ENCODE measurements at regions not wholly inside any gene's neighbourhood (a gene's known extent, or its start where the extent isn't known, plus 50 kb on each side); places are given as distances from the start of the nearest gene placed in this dataset.

DNA sequence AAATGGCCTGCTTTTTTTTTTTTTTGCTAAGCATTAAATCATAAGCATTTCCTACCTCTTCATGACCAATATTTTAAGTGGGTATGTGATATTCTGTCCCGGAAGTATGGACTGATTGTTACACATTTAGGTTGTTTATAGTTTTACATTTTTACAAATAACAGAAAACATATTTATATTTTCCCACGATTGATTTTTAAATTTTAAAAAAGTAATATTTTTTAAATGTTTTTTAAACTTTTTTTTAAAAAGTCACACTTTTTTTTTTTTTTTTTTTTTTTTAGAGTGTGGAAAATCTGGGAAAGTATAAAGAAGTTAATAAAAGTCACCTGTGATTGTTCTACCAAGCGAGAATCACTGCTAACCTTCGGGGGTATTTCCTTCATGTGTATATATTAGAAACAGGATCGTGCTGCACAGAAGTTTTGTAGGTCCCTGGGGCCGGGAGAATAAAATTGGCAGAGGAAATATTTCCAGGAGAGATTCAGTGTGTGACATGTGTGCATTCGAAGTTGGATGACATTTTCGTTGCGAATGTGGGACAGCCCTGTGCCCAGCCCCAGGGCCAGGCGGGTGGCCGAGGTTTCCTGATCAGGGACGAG, 173.1 kb downstream of the CDC5L start:
- no peak for DNase-seq (ENCODE audit: low spot score)

DNA sequence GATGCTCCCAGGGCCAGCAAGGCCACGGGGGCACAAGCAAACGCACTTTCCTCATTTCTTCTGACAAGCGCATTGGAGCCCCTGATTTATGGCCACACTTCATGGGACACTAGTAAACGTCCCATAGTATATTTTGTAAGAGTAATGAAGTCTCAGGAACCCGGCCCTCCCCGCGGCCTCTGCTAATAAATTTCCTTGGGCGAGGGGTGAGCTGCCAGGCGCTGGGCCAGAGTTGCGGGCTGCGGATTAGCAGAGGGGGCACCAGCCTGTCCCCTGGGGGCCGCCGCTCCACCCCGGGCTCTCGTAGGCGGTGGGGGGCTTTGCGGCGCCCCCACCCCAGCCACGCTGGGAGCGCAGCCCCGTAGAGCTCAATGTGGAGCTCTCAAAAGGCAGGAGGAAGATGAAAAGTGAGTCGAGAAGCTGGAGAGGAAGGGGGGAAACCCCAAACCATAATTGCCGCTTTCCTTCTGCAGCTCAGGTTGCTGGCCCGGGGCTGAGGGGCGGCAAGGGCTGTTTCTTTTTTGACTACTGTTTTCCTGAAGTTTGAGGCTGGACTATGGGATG, 173.6 kb downstream of the CDC5L start:
- DNase-seq (ENCODE audit: low spot score), result no peak

DNA sequence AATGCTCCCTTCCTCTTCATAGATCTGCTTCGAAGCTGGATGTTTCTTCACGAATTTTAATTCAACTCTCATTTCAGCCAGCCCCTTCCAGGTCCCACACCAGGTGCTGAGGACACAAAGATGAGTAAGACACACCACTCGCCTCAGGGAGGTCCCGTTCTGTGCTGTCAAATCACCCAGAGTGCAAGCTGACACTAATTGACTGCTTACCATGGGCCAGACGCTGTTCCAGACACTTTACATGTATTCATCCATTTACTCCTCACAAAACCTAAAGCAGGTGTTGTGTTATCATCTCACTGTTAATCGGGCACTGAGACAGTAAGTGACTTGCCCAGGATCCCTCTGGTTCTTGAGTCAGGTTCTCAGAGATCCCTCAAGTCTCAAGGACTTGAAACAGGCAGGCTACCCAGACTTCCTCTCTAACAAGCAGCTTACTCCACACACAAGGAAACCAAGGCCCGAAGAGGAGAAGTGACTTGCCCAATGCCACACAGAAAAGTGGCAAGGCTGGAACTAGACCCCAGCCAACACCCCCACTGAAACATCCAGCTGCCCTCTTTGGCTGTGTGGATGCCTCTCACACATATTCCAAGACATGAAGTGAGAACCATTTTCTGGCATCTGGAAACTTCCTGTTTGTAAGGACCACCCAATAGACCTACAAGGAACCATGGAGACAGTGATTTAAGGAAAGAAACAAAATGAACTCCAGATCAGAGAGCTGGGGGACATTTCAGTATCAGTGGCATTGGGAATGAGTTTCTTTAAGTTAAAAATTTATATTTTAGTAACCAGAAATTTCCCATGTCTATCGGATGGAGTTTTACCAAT, 174.5 kb downstream of the CDC5L start:
- no peak for DNase-seq (ENCODE audit: low spot score)

DNA sequence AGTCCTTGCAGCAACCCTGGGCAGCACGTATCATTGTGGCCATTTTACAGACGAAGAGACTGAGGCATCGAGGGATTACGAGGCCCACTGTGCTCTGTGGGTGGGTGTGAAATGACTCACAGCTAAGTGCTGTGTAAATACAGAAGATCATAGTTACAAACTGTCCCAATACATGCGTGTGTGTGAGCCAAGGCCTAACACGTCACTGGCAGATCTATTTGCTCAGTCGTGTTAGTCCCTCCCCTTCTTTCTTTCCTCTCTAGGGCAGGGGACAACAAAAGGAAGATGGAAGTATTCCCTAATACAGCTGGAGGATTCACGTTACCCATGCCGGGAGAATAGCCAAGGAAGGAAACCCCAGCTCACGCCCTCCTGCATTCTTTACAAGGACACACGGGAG, 175.9 kb downstream of the CDC5L start:
- DNase-seq (ENCODE audit: low spot score), result no peak

DNA sequence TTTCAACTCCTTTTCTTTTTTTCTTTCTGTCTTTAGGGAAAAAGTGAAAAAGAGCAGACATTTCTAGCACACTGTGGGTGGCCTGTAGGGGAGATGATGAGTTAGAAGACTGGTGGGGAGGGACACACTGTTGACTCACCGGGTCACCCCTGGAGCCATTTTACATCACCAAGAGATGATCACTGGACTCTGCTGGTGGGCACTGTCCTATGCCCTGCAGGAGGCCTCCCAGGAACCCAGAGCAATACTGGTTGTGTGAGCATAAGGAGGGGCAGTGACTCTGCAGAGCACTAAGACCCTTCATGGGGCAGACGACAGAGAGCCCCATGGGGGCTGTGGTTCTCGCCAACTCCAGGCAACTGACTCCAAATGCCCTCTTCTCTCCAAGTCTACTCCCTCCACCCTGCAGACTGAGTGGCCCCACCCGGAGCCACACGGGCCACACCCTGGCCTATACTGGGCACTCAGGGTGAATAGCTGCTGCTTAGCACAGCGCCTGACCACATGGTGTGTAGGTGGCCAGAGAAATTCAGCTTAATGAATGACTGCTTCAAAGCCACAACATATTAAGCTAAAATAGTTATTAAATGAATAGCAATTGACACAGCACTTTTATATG, 177.5 kb downstream of the CDC5L start:
- DNase-seq (ENCODE audit: low spot score), result peak; percentile 65

DNA sequence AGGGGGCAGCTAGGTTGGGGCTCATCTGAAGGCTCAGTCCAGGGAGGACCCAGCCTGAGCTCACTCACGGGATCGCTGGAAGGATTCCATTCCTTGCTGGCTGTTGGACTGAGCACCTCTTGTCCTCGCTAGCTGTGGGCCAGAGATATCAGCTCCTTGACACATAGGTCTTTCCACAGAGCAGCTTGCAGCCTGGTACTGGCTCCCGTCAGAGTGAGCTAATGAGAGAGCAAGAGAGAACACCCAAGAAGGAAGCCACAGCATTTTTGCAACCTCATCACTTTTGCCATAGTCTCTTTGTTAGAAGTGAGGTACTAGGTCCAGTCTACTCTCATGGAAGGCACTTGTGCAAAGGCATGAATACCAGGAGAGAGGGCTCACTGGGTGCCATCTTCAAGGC, 179.9 kb downstream of the CDC5L start:
- no peak for DNase-seq (ENCODE audit: low spot score)

DNA sequence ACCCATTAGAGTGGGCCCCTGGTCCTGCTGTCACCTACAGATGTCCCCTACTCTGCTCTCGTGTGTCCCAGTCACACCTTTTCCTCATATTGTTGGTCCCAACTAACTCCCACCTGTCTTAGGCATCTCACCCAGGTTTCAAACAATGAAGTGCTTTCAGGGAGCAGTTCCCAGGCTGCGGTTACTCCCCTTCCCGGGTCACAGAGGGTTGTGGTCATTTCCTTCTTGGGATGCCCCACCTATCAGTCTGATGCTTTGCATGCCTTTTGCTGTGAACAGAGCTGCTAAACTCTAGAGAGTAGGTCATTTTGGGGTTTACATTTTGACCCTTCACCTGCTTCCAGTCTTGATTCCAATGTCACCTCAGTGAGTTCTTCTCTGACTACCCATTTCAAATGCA, 181.6 kb downstream of the CDC5L start:
- DNase-seq (ENCODE audit: low spot score), result no peak

DNA sequence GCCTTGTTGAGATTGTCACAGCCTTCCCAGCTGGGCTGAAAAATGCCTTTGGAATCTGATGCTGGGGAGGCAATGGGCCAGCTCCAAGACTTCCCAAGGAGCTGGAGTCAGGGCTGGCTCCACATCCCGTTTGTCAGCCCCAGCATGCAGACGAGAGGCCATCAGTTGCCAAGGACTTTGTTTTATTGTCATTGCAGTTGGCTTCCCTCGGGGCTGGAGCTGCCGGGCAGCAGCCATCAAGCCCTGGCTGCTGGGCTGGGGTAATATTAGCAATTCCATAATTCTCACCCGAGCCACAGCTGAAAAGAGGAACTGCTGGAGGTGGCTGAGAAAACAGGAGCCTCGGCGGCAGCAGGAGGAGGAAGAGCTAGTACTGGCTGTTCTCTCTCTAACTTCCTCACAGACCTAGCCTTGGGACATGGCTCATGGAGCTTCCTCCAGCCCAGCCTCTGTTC, 182.5 kb downstream of the CDC5L start:
- peak; percentile 80 for DNase-seq (ENCODE audit: low spot score)

DNA sequence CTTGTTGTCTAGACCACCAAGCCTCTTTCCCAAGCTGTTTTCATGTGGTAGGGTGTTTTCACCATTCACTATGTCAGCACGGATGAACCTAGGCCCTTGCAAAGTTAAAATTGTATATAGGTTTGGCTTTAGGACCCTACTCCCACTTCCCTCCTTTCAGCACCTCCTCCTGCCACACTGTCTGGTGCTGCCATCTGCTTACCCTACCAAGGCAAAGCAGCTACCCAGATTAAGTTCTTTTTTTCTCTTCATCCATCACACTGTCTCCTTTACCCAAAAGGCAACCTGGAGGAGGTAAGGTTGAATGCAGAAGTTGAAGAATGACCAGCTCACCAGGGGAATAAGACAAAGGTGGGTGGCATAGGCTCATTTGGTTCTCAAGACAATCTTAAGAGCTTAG, 184.0 kb downstream of the CDC5L start:
- DNase-seq (ENCODE audit: low spot score), result no peak

DNA sequence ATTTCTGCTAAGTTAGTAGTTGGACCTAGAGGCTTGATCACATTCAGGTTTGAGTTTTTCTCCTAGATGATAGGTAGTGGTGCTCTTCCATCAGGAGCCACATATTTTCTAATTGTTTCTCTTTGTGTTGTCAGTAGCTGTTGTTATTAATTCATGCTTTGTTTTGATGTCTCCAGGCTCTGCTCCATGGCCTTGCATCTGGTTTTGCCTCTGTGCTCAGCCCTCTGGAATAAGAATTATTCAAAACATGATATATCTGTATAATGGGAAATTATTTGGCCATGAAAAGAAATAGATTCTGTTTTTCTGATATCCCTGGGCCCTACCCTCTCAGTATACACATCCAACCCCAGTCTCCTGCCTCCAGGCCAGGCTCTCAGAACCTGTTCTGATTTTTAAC, 184.8 kb downstream of the CDC5L start:
- DNase-seq (ENCODE audit: low spot score), result peak; percentile 63

DNA sequence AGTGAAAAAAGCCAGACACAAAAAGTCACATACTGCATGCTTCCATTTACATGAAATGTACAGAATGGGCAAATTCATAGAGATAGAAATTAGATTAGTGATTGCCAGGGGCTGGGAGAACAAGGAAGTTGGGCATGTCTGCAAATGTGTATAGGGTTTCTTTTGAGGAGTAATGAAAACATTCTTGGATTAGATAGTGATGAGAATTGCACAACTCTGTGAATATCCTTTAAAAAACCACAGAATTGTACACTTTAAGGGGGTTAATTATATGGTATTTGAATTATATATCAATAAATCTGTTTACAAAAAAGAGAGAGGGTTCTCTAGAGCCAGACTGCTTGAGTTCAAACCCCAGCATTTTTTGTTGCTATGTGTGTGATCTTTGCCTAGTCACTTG, 188.1 kb downstream of the CDC5L start:
- DNase-seq (ENCODE audit: low spot score), result peak; percentile 32

DNA sequence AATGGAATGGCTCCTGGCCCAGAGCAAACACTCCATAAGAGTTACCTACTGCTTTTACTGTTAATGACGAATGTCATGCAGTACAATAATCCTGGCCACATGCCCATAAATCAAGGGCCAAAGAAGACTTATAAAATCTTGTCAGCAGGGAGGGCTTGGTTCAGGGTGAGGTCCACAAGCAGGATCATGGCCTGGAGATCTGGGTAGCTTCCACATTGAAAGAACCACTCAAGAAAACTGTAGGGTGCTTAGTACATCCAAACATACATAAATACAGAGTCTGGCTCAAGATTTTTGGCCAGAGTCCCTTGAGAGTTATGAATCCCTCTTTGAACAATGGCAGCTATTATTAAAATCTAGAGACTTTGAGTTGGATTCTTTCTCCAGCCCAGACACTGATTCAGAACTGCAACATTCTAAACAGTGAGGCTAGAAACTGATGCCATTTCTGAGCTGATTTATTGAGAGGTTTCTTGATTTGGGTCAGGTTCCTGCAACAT, 188.7 kb downstream of the CDC5L start:
- DNase-seq (ENCODE audit: low spot score), result peak; percentile 60

DNA sequence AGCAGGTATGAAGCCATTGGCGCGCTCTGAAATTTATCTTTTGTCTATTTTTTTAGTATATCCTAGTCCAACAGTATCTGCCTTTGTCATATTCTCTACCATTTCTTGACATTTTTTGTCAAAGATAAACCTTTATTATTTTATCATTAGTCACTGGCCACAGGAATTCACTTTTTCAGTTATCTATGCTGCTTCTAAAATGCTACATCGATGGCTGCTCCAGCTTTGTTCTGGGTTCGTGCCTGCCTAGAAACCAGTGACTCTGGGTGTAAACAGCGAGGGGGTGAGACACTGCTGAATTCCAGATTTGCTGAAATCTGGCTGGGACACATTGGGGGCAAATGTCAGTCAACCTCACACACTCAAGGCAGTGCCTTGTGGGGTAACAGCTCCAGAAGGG, 193.4 kb downstream of the CDC5L start:
- peak; percentile 63 for DNase-seq (ENCODE audit: low spot score)

DNA sequence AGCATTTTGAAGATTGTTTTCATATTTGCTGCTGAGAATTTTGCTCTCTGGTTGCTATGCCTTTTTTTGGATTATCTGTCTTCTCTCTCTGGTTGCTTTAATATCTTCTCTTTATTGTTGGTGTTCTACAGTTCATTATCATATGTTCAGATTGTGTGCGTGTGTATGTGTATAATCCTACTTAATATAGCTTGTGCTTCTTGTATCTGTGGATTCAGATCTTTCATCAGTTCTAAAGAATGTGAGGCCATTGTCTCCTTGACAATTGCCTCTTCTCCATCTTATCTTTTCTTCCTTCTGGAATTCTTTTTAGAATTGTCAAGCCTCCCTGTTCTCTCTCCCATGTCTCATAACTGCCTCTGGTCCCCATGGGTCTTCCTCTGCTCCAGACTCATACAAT, 195.4 kb downstream of the CDC5L start:
- no peak for DNase-seq (ENCODE audit: low spot score)

DNA sequence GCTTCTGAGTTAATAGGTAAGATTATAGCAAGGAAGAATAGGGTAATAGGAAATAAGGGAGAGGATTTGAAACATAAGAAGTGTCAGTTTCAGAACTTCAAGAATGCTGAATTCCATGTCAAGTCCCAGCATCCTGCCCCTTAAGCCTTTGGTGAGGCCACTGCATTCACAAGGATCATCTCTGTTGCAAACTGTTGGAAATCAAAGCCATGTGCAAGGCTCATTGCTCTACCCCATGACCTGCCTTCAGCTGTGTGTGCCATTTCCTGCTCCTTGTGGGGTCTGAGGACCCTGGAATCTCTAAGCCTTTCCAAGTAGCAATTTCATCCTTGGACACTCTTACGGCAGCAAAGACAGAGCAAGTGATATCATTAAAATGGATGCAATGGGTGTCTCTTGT, 203.0 kb downstream of the CDC5L start:
- no peak for DNase-seq (ENCODE audit: low spot score)

DNA sequence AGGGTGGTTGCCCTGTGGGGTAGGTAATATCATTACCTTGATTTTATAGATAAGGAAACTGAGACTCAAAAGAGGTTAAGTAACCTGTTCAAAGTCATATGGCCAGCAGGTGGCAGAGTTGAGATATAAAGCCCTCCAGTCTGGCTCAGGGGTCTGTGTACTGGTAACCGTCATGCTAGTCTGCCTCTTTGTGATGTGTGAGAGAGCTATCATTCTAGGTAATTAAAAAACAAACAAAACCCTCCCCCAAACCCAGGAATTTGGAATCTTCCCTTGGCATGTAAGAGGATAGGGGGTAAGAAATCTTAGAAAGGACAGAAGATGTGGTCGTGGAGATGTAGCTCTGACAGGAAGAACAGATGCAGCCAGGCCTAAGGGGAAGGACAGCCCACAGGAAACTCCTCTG, 206.0 kb downstream of the CDC5L start:
- DNase-seq (ENCODE audit: low spot score), result peak; percentile 70

DNA sequence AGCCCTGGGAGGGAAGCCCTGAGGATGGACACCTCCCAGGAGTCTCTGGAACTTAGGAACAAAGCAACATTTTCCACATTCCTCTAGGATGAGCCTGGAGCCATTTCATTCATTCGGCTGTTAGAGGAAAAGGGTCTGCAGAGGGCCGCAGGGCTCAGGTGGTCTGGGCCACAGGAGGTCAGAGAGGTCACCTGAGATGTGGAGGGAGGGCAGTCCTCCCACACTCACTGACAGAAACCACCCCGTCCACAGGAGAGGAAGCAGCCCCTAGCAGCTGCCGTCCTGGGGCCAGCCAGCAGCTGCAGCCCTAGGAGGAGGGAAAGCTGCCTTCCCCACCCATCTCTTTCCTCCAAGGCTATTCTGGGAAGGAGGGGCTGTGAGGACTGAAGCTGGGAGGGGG, 207.0 kb downstream of the CDC5L start:
- peak; percentile 27 for DNase-seq (ENCODE audit: low spot score)

DNA sequence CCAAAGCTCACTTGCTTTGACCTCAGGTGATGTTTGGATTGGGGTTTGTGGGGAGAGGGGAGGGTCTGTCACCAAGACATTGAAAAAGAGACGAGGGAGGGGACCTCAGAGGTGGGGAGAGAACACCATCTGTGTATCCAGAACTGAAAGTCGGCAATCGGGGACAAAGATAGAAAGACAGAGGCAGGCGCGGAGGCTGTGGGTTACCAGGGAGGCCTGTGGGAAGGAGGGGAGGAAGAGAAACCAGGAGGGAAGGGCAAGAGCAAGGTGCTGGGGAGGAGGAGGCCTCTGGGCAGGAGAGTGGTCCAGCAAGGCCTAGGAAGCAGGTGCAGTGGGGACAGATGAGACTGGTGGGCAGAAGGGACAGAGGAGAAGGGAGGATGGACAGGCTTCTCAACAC, 211.2 kb downstream of the CDC5L start:
- DNase-seq (ENCODE audit: low spot score), result no peak

DNA sequence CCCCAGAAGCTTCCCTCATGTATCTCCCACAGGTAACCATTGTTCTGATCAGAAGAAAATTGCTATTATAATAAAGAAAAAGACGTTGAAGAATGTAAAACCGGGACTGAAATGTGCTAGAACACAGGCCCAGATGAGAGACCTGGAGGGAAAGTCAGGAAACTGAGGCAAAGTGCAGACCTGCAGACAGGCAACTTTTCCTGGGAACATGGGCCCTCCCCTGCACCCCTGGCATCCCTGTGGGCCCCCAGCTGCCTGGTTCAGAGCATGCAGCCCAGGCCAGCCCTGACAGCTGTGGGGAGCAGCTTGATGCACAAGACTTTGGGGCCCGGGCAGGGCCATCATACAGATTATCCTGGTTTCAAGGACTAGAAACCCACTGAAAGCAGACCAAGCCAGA, 212.2 kb downstream of the CDC5L start:
- DNase-seq (ENCODE audit: low spot score), result no peak

DNA sequence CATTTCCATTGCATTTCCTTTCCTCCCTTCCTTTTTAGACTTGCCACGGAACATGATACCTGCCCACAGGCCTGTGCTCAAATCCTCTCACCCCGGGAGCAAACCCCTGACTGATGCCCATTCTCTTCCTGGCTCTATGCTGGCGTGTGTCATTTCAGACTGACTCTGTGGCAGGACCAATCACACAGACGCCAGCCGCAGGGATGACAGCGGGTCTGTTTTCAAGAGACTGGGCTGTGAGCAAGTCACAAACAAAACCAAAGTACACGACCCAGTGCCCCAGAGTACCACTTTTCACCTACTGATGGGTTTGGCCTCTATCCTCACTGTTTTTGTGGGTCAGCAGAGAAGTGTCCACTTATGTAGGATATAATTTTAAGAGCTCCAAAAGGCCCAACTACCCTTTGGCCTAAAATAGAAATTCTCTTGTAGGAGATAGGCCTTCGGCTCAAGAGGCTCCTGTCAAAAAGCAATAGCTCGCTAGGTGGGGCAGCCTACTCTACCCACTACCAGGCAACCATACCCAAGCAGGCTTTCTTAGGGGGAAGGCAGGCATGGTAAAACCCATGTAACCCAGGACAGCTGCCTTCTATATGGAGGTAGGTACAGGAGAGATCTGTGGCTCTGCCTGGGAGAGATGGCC, 215.7 kb downstream of the CDC5L start:
- DNase-seq (ENCODE audit: low spot score), result no peak

DNA sequence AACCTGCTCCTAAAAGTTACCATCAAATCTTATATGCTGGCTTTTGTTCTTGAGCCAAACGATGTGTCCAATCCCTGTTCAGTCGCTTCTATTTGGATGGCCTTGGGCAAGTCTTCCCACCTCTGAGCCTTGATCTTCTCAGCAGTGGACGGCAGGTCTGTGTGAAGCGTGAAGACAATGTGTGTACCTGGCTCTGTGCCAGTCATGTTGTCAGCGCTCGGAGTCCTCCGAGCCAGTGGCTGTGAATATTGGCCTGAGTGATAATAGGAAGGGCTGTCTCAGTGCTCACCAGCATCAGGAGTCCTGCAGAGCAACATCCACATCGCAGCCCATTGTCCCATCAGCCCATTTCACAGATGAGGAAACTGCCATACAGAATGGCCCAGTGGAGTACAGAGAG, 219.0 kb downstream of the CDC5L start:
- no peak for DNase-seq (ENCODE audit: low spot score)

DNA sequence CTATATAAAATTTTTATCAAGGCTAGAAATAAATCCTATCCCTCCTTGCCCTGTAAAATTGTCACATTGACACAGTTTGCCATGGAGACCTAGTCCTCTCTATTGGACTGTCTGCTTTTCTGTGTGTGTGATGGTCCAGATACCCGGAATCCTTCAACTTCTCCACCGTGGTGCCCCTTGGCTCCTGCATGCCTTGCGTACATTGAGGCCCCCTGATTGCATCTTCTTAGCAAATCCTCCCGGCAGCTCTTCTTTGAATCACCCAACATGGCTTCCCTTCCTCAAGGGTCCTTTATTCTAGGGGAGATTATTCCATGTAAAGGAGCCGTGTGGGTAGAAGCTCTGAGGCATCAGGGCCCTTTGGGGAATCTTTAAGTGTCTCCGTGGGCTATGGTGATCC, 219.5 kb downstream of the CDC5L start:
- no peak for DNase-seq (ENCODE audit: low spot score)

All from GM03348 (cell line).